Esophagus muscularis mucosa (tissue), 3 donors: ENCODE measurements at regions not wholly inside any gene's neighbourhood (a gene's known extent, or its start where the extent isn't known, plus 50 kb on each side); places are given as distances from the start of the nearest gene placed in this dataset.

Experiments
- POLR2AphosphoS5 ChIP-seq, 2 donors: sonication (generic); formaldehyde crosslinking; IDR thresholded peaks; one replicate each; pipeline ENCODE4 v1.6.1; 2017; ENCODE audit warnings: antibody characterized with exemption in 2 of 2
- TF ChIP-seq, protein P1 (sequence below), 3 experiments: fragments of 200-600 bp in 2 of 3; fragments of 450-650 bp in 1 of 3; sonication (generic) in 2 of 3; IDR thresholded peaks; one replicate each; pipeline ENCODE4 v1.5.1; 2017 to 2019; ENCODE audit warnings: antibody characterized with exemption in 3 of 3, mild to moderate bottlenecking in 2 of 3, moderate library complexity in 1 of 3

DNA sequence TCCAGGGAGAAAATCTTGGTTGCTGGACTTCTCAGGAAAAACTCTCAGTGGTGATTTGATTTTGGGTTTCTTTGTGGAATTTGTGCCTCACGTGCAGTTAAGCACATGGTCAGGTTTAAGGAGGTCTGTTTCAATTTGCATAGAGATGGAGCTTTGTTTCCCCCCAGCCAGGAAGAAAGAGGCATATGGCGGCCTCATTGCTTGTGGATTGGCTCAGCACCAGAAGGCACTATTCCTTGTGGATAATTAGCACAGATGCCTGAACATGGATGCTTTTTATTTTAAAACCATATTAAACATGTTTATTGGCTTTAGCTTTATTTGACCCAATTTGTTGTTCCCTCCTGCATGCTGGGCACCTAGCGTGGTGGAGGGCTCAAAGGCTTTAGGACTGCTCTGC lies 125.1 kb upstream of the RGMA start:
- TF ChIP-seq, protein P1, sequence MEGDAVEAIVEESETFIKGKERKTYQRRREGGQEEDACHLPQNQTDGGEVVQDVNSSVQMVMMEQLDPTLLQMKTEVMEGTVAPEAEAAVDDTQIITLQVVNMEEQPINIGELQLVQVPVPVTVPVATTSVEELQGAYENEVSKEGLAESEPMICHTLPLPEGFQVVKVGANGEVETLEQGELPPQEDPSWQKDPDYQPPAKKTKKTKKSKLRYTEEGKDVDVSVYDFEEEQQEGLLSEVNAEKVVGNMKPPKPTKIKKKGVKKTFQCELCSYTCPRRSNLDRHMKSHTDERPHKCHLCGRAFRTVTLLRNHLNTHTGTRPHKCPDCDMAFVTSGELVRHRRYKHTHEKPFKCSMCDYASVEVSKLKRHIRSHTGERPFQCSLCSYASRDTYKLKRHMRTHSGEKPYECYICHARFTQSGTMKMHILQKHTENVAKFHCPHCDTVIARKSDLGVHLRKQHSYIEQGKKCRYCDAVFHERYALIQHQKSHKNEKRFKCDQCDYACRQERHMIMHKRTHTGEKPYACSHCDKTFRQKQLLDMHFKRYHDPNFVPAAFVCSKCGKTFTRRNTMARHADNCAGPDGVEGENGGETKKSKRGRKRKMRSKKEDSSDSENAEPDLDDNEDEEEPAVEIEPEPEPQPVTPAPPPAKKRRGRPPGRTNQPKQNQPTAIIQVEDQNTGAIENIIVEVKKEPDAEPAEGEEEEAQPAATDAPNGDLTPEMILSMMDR (IDR thresholded peaks at IDR 0.05): no peak
- no peak for TF ChIP-seq POLR2AphosphoS5 (IDR thresholded peaks at IDR 0.05)
